CD4-positive, alpha-beta memory T cell (primary cell): ENCODE measurements at regions not wholly inside any gene's neighbourhood (a gene's known extent, or its start where the extent isn't known, plus 50 kb on each side); places are given as distances from the start of the nearest gene placed in this dataset.
"Not testable (repeated sequence)": the region's sequence is repeated elsewhere in the genome, so short reads cannot be mapped to it uniquely, and the experiment has no call there.

Experiments
- CTCF ChIA-PET: fragments of 350-600 bp; sonication (Branson Sonifier 250); formaldehyde crosslinking; loops from one replicate; lab custom pipeline; 2021; ENCODE audit warnings: inconsistent platforms; ENCODE audit not compliant: partially characterized antibody; lab: Charles Lee
- POLR2A ChIA-PET: fragments of 350-600 bp; sonication (Branson Sonifier 250); formaldehyde crosslinking; loops from one replicate; lab custom pipeline; 2021; ENCODE audit not compliant: partially characterized antibody; lab: Charles Lee
- DNase-seq, 5 donors: peaks; one replicate each; pipeline versions ENCODE4 v3.0.0 to v3.0.0-alpha.2; 2020 to 2022; ENCODE audit warnings: mixed read lengths in 1 of 5
- H3K27ac ChIP-seq: one replicate; pipeline ENCODE4 v1.7.0; 2013; ENCODE audit warnings: low read depth, low read length
- H3K27me3 ChIP-seq: 2 replicates; pipeline ENCODE4 v1.7.0; 2013; ENCODE audit warnings: mild to moderate bottlenecking, low read length, moderate library complexity; ENCODE audit not compliant: insufficient read depth
- H3K36me3 ChIP-seq: 2 replicates; pipeline ENCODE4 v1.7.0; 2013; ENCODE audit warnings: mild to moderate bottlenecking, low read length, moderate library complexity; ENCODE audit not compliant: insufficient read depth
- H3K4me1 ChIP-seq: 2 replicates; pipeline ENCODE4 v1.7.0; 2013; ENCODE audit warnings: mild to moderate bottlenecking, low read length, moderate library complexity; ENCODE audit not compliant: insufficient read depth
- H3K4me3 ChIP-seq, 2 donors: one replicate each; pipeline ENCODE4 v1.7.0; 2013; ENCODE audit warnings: low read length in 2 of 2, mild to moderate bottlenecking in 1 of 2
- H3K9me3 ChIP-seq, 2 donors: one replicate each; pipeline ENCODE4 v1.7.0; 2013; ENCODE audit warnings: low read length in 2 of 2, control low read depth in 1 of 2; ENCODE audit not compliant: control insufficient read depth in 1 of 2
- H3K27ac Mint-ChIP-seq, 7 donors: one replicate each; pipeline ENCODE4 v1.8.0; 2020 to 2021; ENCODE audit warnings: mixed read lengths in 7 of 7, mild to moderate bottlenecking in 6 of 7, inconsistent platforms in 3 of 7, moderate library complexity in 3 of 7
- H3K27me3 Mint-ChIP-seq, 2 donors: one replicate each; pipeline ENCODE4 v1.8.0; 2020 to 2021; ENCODE audit warnings: mixed read lengths in 2 of 2
- H3K36me3 Mint-ChIP-seq, 2 donors: one replicate each; pipeline ENCODE4 v1.8.0; 2020 to 2021; ENCODE audit warnings: mixed read lengths in 2 of 2, inconsistent platforms in 1 of 2, mild to moderate bottlenecking in 1 of 2
- H3K4me1 Mint-ChIP-seq, 4 donors: one replicate each; pipeline ENCODE4 v1.8.0; 2020 to 2021; ENCODE audit warnings: mixed read lengths in 4 of 4, mild to moderate bottlenecking in 1 of 4
- H3K4me3 Mint-ChIP-seq, 8 donors: one replicate each; pipeline ENCODE4 v1.8.0; 2020 to 2021; ENCODE audit warnings: mixed read lengths in 8 of 8, mild to moderate bottlenecking in 7 of 8, moderate library complexity in 6 of 8, inconsistent platforms in 3 of 8
- H3K9me3 Mint-ChIP-seq, 8 donors: one replicate each; pipeline ENCODE4 v1.8.0; 2020 to 2021; ENCODE audit warnings: mixed read lengths in 8 of 8, mild to moderate bottlenecking in 5 of 8, inconsistent platforms in 3 of 8, moderate library complexity in 1 of 8
- intact Hi-C: fragments of 100-400 bp; cut with micrococcal nuclease; formaldehyde crosslinking; loops from one replicate; pipeline ENCODE4 v1.15.1; 2023

DNA sequence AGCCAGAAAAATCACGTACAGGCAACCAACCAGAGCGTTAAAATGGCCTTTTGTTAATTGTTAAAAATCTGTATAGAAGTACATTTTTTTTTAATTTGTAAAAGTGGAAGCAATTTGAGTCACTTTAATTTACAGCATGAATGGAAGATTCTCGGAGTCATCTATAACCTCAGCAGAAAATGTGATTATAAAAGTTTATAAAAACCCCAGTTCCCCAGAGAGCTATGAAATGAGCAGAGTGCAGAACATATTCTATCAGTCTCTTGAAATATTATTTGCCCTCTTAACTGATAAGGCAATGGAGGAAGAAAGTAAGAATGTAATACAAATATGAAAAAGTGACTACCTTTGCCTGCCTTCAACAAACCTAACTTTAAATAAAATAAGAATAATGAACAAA lies 224.7 kb downstream of the BCL2L11 start:
- CTCF ChIA-PET, H3K27ac ChIP-seq, H3K27me3 ChIP-seq, H3K27ac Mint-ChIP-seq, H3K9me3 Mint-ChIP-seq, H3K36me3 Mint-ChIP-seq, H3K4me3 ChIP-seq, intact Hi-C loops, POLR2A ChIA-PET, H3K4me3 Mint-ChIP-seq, H3K4me1 Mint-ChIP-seq, H3K9me3 ChIP-seq, H3K36me3 ChIP-seq, DNase-seq, H3K27me3 Mint-ChIP-seq, H3K4me1 ChIP-seq: not testable (repeated sequence)

DNA sequence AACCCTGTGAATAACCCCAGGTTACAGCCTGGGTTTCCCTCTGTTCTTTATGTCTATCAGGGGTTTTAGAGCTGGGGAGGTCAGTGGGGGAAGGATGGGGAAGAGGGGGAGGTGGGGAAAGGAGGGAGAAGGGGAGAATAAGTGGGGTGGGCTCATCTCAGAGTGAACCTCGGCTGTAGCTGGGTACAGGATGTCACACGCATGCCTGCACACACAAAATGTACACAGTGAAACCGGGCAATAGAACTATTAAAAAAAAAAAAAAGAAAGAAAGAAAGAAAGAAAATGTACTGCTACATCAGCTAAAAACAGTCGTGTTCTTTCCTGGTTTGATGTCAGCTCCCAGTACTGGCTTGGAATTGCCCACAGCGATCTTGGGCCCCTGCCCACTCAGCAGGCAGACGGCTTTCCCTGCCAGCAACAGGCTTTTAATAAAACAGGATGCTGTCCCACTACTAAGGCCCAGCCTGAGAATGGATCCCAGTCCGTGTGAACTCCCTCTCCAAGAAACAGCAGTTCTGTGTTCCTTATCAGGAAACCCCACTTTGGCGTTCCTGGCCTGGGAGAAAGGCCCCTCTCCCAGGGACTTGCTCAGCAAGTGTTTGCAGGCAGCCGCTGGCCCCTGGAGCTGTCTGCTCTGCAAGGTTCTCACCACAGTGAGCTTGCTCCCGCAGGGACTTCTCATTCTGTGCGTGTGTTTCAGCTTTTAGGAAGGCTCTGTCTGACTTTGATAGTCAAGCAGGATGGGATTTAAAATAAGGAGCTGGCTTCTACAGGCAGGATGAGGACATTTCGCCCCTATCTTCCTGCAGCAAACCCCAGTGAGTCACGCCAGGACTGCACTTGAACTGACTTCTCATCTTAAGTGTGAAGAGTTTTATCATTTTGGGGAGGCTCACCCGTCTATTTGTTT lies 225.6 kb downstream of the BCL2L11 start:
- H3K9me3 ChIP-seq, intact Hi-C loops, H3K9me3 Mint-ChIP-seq, CTCF ChIA-PET, H3K27ac ChIP-seq, H3K4me1 Mint-ChIP-seq, H3K36me3 ChIP-seq, H3K4me3 Mint-ChIP-seq, H3K4me3 ChIP-seq, H3K36me3 Mint-ChIP-seq, H3K4me1 ChIP-seq, H3K27me3 ChIP-seq, H3K27me3 Mint-ChIP-seq, H3K27ac Mint-ChIP-seq, DNase-seq, POLR2A ChIA-PET: not testable (repeated sequence)

DNA sequence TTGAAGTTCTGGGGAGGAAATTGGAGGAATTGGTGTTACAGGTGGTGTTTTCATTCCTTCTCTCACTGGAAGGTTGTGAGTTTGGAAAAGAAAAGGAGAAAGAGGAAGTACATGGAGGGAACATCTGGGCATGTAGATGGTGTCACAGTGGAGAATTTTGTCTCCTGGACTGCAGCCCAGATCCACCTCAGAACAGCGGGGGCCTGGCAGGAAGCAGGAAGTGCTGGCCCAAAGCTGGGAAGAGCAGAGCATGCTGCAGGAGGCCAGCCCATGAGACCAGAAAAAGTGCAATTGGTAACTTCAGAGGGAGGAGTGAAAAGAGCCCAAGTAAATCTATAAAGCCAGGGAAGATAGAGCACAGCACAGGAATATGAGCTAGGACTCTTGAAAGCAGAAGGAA lies 227.0 kb downstream of the BCL2L11 start:
- H3K4me3 ChIP-seq, H3K36me3 ChIP-seq, H3K27me3 ChIP-seq, DNase-seq, H3K36me3 Mint-ChIP-seq, H3K9me3 Mint-ChIP-seq, H3K27ac ChIP-seq, H3K27ac Mint-ChIP-seq, H3K27me3 Mint-ChIP-seq, CTCF ChIA-PET, H3K9me3 ChIP-seq, H3K4me1 Mint-ChIP-seq, POLR2A ChIA-PET, intact Hi-C loops, H3K4me3 Mint-ChIP-seq, H3K4me1 ChIP-seq: not testable (repeated sequence)

DNA sequence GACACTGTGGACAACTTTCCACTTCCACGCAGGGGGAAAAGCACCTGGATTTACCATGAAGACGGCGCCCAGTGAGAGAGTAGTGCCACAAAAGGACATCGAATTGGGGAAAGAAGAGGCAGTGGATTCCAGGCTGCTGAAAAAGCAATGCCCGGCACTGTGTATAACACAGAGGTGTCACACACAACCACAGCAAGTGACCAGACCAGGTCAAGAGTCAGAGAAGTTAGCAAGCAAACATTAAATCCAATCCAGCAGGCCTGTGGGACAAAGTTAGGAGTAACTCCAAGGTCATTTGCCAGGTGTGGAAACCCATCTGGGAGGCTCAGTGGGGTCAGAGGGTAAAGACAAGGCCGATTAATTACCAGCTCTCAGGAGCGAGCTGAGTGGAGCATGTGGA lies 227.6 kb downstream of the BCL2L11 start:
- H3K36me3 ChIP-seq, H3K4me3 Mint-ChIP-seq, H3K4me1 ChIP-seq, POLR2A ChIA-PET, H3K27ac ChIP-seq, H3K36me3 Mint-ChIP-seq, H3K27me3 ChIP-seq, H3K9me3 ChIP-seq, H3K4me3 ChIP-seq, H3K9me3 Mint-ChIP-seq, H3K4me1 Mint-ChIP-seq, DNase-seq, H3K27ac Mint-ChIP-seq, H3K27me3 Mint-ChIP-seq, CTCF ChIA-PET, intact Hi-C loops: not testable (repeated sequence)

DNA sequence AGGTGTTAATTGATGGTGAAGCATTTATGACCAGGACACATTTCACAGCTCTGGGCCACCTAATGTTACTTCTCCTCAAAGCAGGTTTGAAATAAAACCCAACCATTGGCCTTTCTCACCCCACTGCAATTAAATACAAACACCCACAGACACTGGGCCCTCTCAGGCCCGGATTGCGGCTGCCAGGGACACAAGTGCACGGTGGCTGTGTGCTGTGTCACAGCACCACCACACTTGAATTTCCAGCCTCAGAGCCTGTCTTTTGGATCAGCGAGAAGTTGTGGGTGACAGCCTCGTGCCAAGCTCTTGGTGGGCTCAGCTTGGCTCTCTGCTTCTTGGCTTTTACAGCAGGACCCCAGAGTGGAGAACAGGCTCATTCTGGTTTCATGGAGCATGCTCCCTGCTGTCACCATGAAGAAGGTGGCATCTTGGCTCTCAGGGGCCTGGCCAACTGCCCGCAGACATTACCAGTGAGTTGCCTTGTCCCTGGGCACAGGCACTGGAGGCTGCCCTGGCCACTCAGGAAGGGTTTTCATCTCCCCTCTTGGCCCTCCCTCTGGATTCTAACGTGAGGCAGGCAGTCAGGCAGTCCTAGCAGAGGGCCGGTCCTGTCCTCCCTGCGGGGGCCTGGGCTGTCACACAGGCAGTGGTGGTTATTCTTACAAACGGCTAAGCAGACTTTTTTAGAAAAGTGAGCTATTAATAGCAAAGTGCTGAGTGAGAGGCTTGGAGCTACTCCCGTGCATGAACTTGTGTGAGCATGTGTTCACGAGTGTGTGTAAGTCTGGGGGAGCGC lies 234.5 kb downstream of the BCL2L11 start:
- CTCF ChIA-PET, H3K27me3 ChIP-seq, DNase-seq, H3K9me3 ChIP-seq, H3K4me3 Mint-ChIP-seq, H3K9me3 Mint-ChIP-seq, H3K27ac Mint-ChIP-seq, H3K4me1 ChIP-seq, H3K36me3 ChIP-seq, H3K4me3 ChIP-seq, intact Hi-C loops, H3K27ac ChIP-seq, H3K27me3 Mint-ChIP-seq, H3K36me3 Mint-ChIP-seq, POLR2A ChIA-PET, H3K4me1 Mint-ChIP-seq: not testable (repeated sequence)

DNA sequence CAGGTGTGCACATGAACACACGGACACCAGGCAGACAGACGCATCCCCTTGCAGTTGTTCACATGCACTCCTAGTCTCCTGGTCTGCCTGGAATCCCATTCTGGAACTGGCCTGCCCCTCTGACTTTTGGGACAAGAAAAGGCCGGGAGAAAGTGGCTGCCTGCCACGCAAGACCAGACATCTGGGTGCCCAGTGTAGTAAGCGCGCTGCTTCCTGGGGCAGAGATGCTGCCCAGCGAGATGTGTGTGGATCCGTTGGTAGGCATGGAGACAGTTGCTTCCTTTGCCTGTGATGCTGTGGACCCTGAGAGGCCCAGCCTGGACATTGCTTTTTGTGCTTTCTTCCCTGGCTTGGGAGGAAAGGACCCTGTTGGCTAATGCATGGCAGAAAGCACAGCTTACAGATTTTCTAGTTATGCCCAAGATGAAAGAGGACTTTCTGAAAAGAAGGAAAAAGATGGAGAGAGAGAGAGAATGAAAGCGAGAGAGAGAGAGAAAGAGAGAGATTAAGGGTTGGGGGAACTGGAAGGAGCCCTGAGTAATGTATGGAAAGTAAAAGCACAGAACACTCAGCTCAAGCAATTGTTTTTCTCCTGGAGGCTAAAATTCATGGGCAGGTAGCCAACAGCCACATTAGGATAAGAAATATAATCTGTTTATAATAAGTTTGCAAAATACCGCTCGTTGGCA lies 235.3 kb downstream of the BCL2L11 start:
- H3K27ac Mint-ChIP-seq, CTCF ChIA-PET, H3K27me3 Mint-ChIP-seq, H3K27ac ChIP-seq, POLR2A ChIA-PET, DNase-seq, H3K4me1 ChIP-seq, H3K36me3 ChIP-seq, intact Hi-C loops, H3K9me3 ChIP-seq, H3K4me1 Mint-ChIP-seq, H3K4me3 Mint-ChIP-seq, H3K36me3 Mint-ChIP-seq, H3K4me3 ChIP-seq, H3K9me3 Mint-ChIP-seq, H3K27me3 ChIP-seq: not testable (repeated sequence)

DNA sequence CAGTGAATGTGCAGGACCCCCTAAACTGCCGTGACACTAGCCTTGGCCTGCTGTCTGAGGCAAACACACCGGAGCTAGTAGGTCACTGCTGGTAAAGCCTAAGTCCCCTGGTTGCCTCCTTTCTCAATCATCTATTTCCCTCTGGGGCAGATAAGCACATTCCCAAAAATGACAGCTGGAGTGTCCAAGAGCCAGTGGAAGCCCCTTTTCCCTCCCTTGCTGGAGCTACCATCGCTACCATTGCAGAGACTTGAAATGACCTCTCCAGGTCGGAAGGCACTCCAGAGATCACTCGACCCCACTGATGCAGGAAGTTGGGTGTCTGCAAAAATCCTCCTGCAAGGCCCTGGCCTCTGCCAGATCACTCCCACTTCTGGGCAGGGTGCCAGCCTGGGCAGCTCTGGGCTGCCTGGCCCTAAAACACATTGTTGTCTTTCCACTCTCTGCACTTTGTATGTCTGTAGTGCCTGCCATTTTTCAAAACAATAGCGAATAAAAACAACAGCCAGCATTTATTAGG lies 235.9 kb downstream of the BCL2L11 start:
- H3K27me3 ChIP-seq, H3K4me1 Mint-ChIP-seq, DNase-seq, H3K36me3 Mint-ChIP-seq, intact Hi-C loops, H3K4me3 Mint-ChIP-seq, H3K27ac ChIP-seq, H3K4me1 ChIP-seq, CTCF ChIA-PET, H3K27me3 Mint-ChIP-seq, H3K36me3 ChIP-seq, H3K9me3 Mint-ChIP-seq, H3K9me3 ChIP-seq, H3K4me3 ChIP-seq, H3K27ac Mint-ChIP-seq, POLR2A ChIA-PET: not testable (repeated sequence)
